C4-2B (cell line): ENCODE measurements at regions not wholly inside any gene's neighbourhood (a gene's known extent, or its start where the extent isn't known, plus 50 kb on each side); places are given as distances from the start of the nearest gene placed in this dataset.

Source experiments
- H3K27ac ChIP-seq: fragments of 450-650 bp; 2 replicates; pipeline ENCODE4 v1.5.1; 2017
- CTCF ChIP-seq: fragments of 450-650 bp; conservative IDR thresholded peaks from 2 replicates; pipeline ENCODE4 v1.5.1; 2017; ENCODE audit warnings: mild to moderate bottlenecking
- ZFX ChIP-seq: fragments of 450-650 bp; IDR thresholded peaks from 2 replicates; pipeline ENCODE4 v1.6.1; 2017

GRCh38 chr6:14807130-14807529 is 438.7 kb upstream of the JARID2 start:
- TF ChIP-seq CTCF (no peak), ZFX (no peak)
- no peak overlapping the region for H3K27ac ChIP-seq

DNA sequence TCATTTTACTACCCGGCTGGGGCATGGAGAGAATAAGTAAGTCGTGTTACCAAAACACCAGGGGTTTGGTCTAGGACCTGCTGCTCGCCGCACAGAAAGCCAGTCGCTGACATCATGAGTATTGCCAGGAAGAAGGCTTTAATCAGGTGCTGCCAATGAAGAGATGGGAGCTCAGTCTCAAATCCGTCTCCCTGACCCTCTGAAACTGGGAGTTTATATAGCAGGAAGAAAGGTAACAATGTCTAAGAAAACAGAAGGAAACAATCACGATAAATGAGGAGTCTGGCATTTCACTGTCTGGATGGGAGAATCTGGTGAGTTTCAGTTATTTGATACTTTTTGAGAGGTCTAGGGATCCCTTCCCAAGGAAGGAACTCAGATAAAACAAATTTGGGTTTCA is 437.9 kb upstream of the JARID2 start:
- TF ChIP-seq CTCF: no peak
- TF ChIP-seq ZFX: no peak
- H3K27ac ChIP-seq: no peak overlapping the region

DNA sequence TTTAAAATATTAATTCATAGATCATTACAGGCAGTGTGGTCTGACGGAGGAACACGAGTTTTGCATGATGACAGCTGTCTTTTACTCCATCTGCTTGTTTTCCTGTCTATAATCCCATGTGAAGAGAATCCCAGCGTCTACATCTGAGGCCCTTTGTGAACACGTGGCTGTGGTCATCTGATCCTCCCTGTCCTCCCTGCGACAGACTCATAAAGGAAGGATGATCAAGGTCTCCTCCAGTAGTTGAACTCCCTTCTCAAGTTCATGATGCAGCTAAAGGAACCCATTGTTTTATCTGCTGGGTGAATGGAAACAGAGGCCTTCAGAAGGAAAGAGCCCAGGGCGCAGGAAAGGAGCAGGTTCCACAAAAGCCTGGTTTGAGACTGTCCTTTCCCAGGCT is 435.8 kb upstream of the JARID2 start:
- TF ChIP-seq ZFX (no peak), CTCF (no peak)
- no peak overlapping the region for H3K27ac ChIP-seq

GRCh38 chr6:14811775-14812428 is 434.0 kb upstream of the JARID2 start:
- no peak for TF ChIP-seq ZFX
- no peak for TF ChIP-seq CTCF
- H3K27ac ChIP-seq: no peak overlapping the region; the same call in 1 of the 2 replicates

GRCh38 chr6:14814016-14814415 is 431.9 kb upstream of the JARID2 start:
- no peak for TF ChIP-seq ZFX
- TF ChIP-seq CTCF: no peak
- H3K27ac ChIP-seq: no peak overlapping the region

- TF ChIP-seq ZFX (no peak), CTCF (no peak)
- H3K27ac ChIP-seq: no peak overlapping the region
These were observed 429.6 kb upstream of the JARID2 start for GRCh38 chr6:14816116-14816859.

DNA sequence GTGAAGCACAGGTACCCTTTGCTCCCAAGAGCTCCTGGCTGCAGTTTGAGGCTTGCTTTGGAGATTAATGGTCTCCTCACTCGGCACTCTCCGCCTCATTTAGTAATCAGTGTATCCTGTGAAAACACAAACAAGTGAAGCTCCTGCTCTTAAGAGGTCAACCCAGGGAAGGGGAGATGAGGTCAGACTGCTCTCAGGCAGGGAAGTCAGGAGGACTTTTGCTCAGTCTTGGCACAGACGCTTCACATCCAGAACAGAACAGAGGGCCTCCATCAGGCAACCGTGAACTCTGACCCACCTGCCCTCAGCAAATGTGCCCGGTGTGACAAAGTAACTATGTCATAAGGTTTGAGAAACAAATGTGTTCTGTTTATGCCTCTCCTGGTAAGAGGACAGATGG is 428.8 kb upstream of the JARID2 start:
- TF ChIP-seq CTCF: no peak
- TF ChIP-seq ZFX: no peak
- H3K27ac ChIP-seq: no peak overlapping the region
